Kidney capillary endothelial cell (primary cell): ENCODE measurements at regions not wholly inside any gene's neighbourhood (a gene's known extent, or its start where the extent isn't known, plus 50 kb on each side); places are given as distances from the start of the nearest gene placed in this dataset.

Experiments
- DNase-seq: peaks from one replicate; pipeline ENCODE4 v3.0.0-alpha.2; 2018; ENCODE audit warnings: low spot score

GRCh38 chr2:57884281-57884680, 162.3 kb upstream of the VRK2 start:
- DNase-seq: no peak

- no peak for DNase-seq
Measured at GRCh38 chr2:57885742-57886141, 160.9 kb upstream of the VRK2 start.

DNA sequence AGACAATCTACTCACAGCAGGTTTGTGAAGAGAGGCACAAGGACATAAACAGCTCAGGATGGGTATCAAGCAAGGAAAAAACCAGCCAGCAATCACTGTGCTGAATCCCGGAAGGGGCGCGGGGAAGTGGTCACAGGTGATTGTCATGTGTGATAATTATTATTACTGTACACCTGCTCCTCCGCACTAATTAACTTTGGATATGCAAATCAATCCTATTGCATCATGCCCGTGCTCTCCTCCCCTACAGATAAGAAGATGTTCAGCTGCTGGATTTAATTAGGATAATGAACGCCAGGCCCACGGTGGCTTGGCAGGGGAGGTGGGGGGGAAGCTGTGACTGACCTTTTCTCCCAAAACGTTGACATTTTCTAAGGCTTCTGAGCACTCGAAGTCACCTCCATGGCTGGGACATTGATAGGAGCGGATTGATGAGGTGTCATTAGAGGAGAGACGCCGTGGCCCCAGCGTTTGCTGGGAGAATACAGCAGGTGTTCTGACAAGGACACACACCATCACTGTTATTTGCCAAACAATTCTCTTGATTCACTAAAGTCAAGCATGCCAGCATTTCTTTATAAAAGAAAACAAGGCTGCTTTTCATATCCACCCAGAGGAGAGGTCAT, 160.3 kb upstream of the VRK2 start:
- DNase-seq: no peak

- no peak for DNase-seq
Measured at GRCh38 chr2:57888463-57888862, 158.1 kb upstream of the VRK2 start.

DNA sequence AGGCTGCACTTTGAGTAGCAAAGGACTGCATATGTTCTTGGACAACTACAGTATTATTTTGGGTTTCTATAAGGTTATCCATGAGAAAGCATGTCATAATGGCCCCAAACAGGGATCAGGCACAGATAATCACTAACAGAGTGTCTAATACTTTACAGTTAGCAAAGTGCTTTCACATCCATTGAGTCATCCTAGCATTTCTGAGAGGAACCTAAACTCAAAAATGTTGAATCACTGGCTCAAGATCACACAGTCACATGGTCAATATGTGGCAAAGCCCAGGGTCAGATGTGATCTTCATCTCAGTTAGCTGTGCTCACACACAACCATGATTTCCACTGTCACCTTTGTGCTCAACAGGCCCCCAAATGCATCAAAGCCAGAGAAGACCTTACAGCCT, 156.1 kb upstream of the VRK2 start:
- no peak for DNase-seq

DNA sequence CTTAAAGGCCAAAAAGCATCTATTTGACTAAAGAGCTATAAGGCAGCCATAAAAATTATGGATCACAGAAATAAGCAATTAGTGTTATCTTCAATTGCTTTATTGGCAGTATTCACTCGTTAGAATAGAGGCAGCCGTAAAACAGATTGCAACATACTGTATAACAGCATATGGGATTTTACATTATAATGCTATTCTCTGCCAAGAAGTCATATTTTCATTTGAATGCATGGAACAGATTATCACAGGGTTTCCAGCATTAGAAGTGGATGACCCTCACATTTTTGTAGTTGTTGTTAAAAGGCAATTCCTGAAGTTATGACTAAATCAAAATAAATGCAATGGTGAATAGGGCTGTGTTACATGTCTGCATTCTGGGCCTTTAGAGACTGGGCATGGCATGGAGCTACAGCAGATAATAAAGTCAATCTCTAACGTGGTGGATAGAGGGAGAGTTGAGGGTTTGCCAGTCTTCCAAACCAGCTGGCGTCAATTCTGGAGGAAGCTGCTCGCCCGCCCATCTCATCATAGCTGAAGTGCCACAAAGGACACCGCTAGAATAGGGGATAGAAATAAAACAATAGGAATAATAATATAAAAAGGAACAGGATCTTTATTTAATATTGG, 155.4 kb upstream of the VRK2 start:
- DNase-seq: no peak

DNA sequence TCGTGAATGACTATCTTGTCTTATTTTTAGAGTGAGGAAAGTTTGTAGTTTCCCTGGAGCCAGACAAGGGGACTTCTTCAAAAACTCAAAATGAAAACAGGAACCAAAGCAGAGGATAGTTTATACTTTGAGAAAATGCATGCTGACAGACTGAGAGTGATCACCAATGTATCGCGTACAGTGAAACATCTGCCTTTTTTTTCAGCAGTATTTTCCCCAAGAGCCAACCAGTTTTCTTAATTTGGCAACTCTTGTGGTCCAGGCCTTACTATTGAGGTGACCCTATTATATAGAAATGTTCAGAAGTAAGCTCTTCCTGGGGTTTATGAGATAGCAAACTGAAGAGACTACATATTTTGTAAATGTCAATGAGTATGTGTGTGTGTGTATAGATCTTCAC, 153.7 kb upstream of the VRK2 start:
- DNase-seq: no peak

- DNase-seq: no peak
Measured at GRCh38 chr2:57893347-57893746, 153.3 kb upstream of the VRK2 start.

DNA sequence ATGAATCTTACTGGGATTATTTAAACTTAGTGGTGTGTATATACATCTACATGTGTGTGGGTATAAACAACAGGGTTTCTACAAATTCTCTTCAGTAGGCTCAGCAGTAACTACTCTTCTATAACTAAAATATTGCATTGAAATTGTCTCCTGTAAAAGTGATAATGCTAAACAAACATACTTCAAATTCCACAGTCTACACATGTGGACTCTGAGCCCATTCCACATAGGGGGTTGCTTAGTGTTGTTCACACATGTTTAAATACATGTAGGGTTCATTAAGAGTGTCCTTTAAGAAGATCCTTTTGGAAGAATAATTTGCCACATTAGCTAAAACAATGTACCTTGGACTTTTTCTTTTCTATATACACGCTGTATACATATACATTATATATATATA, 152.8 kb upstream of the VRK2 start:
- no peak for DNase-seq

GRCh38 chr2:57894381-57894780, 152.2 kb upstream of the VRK2 start:
- DNase-seq: no peak

DNA sequence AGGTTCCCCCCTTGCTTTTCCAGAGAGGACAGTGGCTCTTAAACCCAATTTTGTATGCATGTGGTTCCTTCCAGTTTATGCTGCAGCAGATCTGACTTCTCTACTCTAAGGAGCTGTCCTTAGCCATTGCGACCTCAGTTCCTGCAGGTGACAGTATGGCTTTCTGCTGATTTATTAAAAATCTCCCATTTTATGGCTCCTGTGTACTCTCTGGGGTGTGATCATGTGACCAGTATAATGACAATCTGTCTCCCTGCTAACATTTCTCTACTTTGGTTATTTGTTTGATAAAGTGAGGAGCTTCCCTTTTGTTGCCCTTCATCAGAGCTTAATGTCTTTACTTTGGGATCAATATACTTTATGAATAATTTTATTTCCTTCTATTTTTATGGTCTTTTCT, 148.7 kb upstream of the VRK2 start:
- DNase-seq: no peak

- no peak for DNase-seq
Measured at GRCh38 chr2:57899898-57900297, 146.7 kb upstream of the VRK2 start.

DNA sequence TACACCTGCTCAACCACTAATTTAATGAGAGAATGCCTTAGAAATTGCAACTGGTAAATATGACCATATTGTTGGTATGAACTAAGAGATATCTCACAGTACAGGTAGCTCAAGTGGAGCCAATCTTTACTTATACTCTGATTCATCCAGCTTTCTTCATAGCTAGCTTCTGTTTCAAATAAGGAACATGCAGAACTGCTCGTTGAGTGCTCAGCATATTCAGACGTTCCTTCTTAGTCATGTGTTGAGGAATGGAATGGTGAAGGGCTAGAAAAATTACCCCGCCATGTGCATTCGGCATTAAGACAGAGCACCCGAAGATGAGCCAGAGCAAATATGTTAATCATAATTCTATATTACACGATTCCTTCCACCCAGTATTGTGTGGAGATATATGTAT, 144.0 kb upstream of the VRK2 start:
- no peak for DNase-seq

DNA sequence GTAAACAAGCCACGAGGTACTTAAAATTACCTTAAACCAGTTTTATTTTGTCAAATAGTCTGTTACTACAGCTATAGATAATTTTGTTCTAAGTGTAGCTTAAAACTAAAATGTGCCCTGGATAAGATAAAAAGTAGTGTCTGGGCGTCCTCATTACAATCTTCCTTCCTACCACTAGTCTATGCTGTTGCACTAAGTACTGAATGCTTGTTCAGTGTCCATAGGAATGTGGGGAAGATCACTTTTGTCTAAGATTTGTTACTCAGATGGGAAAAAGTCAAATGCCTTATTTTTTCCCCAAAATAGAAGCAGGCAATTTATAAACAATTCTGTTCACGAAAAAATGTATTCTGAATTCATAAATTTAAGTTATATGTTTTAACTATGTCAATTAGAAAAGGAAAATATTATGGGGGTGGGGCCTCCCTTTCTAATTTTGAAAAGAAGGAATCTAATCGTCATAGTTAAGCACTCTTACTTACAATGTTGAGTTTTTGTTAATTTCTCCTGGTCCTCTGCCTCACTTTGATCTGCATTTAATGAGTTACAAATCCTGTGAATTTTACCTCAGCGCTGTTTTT, 140.4 kb upstream of the VRK2 start:
- DNase-seq: peak; percentile 56

DNA sequence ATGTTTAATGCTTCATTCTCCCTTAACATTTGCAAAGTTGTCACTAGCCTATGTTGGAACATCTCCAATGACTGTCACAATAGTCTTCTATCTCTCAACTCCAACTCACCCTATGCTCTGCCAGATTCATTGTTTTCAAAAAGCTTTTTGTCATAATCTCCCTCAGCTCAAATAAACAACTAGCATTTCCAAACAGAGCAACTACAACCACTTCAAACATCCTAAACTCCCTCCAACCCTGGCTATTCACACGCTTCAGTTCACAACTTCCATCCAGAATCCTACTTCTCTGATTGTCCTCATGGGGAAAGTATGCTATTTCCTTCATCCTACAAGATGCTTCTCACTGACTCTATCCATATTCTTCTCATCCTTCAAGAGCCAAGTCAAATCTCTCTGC, 139.2 kb upstream of the VRK2 start:
- no peak for DNase-seq

DNA sequence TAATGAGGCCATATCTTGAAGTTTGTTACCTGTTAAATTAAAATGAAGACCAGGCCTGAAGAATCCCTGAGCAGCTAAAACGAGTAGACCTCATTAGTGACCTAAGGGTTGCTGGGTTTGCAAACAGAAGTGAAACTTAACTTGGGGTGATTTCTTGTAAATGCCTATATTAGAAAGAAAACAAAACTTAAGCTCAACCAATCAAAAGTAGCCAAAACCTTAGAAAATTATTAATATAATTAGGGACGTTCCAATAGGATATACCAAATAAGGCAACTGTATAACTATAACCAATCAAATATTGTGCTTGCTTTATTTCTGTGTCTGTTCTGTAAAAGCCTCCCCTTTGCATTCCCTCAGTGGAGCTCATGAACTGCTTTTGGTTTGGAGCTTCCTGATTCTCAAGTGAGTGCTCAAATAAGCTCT, 137.9 kb upstream of the VRK2 start:
- DNase-seq: no peak

DNA sequence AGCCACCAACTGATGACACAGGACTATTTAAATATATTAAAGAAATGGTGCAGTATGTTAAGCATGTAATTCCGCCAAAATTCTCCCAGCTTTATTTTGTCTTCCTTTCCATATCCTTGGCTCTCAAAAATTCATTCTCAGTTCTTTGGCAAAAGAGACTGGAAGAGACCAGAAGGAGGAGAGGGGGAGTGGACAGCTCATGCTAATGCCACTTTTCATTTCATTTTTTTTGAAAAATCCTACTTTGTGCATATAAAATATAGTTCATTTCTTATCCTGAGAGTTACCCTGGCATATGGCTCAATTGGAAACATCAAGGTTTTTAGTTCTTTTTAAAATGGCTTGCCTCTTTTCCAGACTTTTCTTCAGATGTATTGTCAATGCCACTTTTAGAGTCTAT, 128.5 kb upstream of the VRK2 start:
- no peak for DNase-seq

DNA sequence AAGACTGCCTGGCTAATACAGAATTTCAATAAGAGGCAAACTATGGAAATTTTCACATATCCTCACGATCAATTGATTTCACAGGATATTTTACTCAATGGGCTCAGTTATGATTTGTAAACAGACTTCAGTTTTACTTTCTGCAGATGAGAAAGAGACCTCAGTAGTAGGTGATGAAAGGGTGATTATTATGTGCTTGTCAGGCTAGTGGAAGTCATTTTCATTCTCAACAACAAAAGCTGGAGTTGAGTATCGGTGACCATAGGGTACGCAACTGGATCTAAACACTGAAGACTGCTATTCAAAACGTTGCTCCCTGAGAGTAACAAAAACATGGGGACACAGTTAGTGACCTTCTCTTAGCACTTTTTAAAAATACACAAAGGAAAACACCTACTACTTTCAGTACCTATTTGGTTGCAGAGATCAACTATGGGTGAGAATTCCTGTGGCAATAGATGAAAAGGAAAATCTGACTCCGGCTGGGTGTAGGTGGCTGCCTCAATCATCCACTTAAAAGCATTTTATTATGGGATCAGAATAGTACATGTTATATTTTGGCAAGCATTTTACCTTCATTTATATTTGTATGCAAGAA, 126.2 kb upstream of the VRK2 start:
- no peak for DNase-seq

DNA sequence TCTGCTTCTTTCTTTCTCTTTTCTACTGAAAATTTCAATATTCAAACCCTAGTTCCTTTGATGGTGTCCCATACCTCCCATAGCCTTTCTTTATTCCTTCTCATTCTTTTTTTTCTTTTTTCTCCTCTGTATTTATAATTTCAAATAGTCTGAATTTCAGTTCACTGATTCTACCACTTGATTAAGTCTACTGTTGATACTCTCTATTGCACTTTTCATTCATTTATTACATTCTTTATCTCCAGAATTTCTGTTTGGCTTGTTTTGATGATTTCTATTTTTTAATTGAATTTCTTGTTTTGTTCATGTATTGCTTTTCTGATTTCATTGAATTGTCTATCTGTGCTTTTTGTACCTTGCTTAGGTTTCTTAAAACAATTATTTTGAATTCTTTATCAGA, 111.9 kb upstream of the VRK2 start:
- no peak for DNase-seq

- no peak for DNase-seq
Measured at GRCh38 chr2:57936216-57936615, 110.4 kb upstream of the VRK2 start.

- DNase-seq: no peak
Measured at GRCh38 chr2:57937456-57937855, 109.2 kb upstream of the VRK2 start.

- no peak for DNase-seq
Measured at GRCh38 chr2:57941816-57942215, 104.8 kb upstream of the VRK2 start.

GRCh38 chr2:57943315-57943714, 103.3 kb upstream of the VRK2 start:
- no peak for DNase-seq

- DNase-seq: no peak
Measured at GRCh38 chr2:57947398-57947797, 99.2 kb upstream of the VRK2 start.
